Pancreas (tissue), 10 donors: ENCODE measurements at regions not wholly inside any gene's neighbourhood (a gene's known extent, or its start where the extent isn't known, plus 50 kb on each side); places are given as distances from the start of the nearest gene placed in this dataset.
A peak's percentile ranks its signal among the peaks of the same experiment; 100 is the strongest.

ENCODE experiments used
- ATAC-seq, 4 donors: fragments of 200-7000 bp; cut with Tn5 transposase; one replicate each; pipeline versions ENCODE4 v1.8.0 to v1.9.1; 2020; ENCODE audit warnings: mild to moderate bottlenecking in 4 of 4, moderate library complexity in 4 of 4
- DNase-seq, 6 donors: peaks; one replicate each; pipeline ENCODE4 v3.0.0-alpha.2; 2020
- FAIRE-seq: peaks from 2 replicates; lab custom pipeline; 2012; peaks lifted over from hg19 to GRCh38; lab: Jason Lieb, UNC
- H3K27ac ChIP-seq, 4 donors: fragments of 200-600 bp; sonication (generic); 1 replicate in 3 of 4; 2 replicates in 1 of 4; pipeline versions ENCODE4 v1.5.0 to v1.8.0; 2020
- H3K27me3 ChIP-seq, 4 donors: fragments of 200-600 bp; one replicate each; pipeline ENCODE4 v1.8.0; 2021
- H3K36me3 ChIP-seq, 3 donors: fragments of 200-600 bp; sonication (generic) in 1 of 3; one replicate each; pipeline versions ENCODE4 v1.5.0 to v1.8.0; 2020 to 2021
- H3K4me1 ChIP-seq, 3 donors: fragments of 200-600 bp; one replicate each; pipeline ENCODE4 v1.8.0; 2021
- H3K4me3 ChIP-seq, 4 donors: fragments of 200-600 bp; sonication (generic) in 2 of 4; one replicate each; pipeline versions ENCODE4 v1.5.0 to v1.8.0; 2020 to 2021
- H3K9me3 ChIP-seq, 4 donors: fragments of 200-600 bp; one replicate each; pipeline ENCODE4 v1.8.0; 2021
- WGBS, 2 donors: extraction: QIAGEN DNeasy Blood & Tissue Kit; methylation state at CpG; one replicate each; pipeline ENCODE4 v1.1.7; 2013; 5-methylcytosine and 5-hydroxymethylcytosine counted together
- intact Hi-C, 3 donors: fragments of 100-400 bp; cut with DNase I; formaldehyde crosslinking; loops; one replicate each; pipeline versions ENCODE4 v1.11.1 to v1.14.2; 2022
- TF ChIP-seq, protein P1 (sequence below), 4 donors: fragments of 200-600 bp; sonication (generic) in 3 of 4; IDR thresholded peaks; one replicate each; pipeline versions ENCODE4 v1.5.0 to v1.8.0; 2021; ENCODE audit warnings: antibody characterized with exemption in 4 of 4
- donor health status: healthy with polysubstance abuse.
- donor health status: DM: no; HTN: no; CAD: no; lungs with moderate emphysema.
- donor health status: DM: no; HTN: no; CAD: no.
- donor health status: control.
- donor health status: control.
- donor health status: Bipolar disorder and iron deficiency.
- donor health status: DM: yes; HTN: yes; CAD: no.
- donor health status: DM: no; HTN: no; CAD: no.
- donor health status: DM: no; HTN: no; CAD: no.
- donor health status: DM: yes; HTN: yes; CAD: no.

DNA sequence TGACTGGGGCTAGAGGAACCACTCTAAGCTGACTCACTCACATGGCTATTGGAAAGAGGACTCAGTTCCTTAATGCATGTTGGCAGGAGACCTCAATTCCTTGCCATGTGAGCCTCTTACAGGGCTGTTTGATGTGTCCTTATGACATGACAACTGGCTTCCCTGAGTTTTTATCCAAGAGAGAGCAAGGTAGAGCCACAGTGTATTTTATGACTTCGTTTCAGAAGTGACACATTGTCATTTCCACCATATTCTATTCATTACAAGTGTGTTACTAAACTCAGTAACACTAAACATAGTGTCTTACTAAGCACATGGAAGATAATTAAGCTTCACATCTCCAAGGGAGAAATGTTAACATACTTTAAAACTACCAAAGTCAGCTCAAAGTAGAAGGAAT, 98.2 kb downstream of the ZNF777 start:
- Histone ChIP-seq H3K4me3 (no peak overlapping the region), H3K9me3 (no peaks in the 10 kb centered on the region), H3K27me3 (no peaks in the 10 kb centered on the region), H3K36me3 (no peaks in the 10 kb centered on the region), H3K4me1 (no peaks in the 10 kb centered on the region), H3K27ac (no peak overlapping the region)
- no peak for ATAC-seq
- no peak for DNase-seq
- FAIRE-seq, result no peak
- TF ChIP-seq, protein P1, sequence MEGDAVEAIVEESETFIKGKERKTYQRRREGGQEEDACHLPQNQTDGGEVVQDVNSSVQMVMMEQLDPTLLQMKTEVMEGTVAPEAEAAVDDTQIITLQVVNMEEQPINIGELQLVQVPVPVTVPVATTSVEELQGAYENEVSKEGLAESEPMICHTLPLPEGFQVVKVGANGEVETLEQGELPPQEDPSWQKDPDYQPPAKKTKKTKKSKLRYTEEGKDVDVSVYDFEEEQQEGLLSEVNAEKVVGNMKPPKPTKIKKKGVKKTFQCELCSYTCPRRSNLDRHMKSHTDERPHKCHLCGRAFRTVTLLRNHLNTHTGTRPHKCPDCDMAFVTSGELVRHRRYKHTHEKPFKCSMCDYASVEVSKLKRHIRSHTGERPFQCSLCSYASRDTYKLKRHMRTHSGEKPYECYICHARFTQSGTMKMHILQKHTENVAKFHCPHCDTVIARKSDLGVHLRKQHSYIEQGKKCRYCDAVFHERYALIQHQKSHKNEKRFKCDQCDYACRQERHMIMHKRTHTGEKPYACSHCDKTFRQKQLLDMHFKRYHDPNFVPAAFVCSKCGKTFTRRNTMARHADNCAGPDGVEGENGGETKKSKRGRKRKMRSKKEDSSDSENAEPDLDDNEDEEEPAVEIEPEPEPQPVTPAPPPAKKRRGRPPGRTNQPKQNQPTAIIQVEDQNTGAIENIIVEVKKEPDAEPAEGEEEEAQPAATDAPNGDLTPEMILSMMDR (IDR thresholded peaks at IDR 0.05), result no peak
- intact Hi-C loops, result no loop called here
- 12 to 13% methylated on average over 1 of the region's 1 CpG for WGBS, 2 donors

DNA sequence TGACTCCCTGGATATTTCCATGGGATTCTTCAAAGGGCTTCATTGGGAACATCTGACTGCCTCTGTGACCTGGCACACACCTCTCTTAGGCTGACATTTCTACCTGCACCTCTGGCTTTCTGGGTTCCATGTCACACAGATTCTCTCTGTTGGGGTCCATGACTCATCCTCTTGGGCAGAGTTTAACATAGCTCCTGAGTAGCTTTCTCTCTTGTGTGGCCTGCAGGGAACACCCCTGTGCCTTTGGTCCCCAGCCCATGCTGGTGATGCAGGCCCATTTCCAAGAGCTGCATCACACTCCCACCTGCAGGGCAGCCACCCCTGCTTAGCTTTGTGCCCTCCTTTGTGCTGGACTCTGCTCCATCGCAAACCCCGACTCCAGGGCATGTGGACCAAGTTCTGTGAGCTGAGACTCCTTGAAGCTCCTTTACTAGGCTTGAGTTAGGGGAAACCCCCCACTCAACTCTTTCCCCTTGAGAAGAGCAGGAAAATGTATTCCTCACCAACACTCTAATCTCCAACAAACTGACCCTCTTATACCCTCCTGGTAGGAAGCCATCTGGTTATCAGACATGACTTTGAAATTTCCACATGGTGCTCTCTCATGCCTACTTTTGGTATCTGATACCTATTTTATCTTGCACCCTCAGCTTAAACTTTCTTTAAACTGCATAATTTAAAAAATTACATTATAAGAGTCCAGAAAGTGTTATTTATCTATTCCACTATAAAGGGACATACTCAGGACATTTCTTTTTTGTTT, 93.3 kb downstream of the ZNF777 start:
- H3K27me3 ChIP-seq, result no peaks in the 10 kb centered on the region
- no peaks in the 10 kb centered on the region for H3K9me3 ChIP-seq
- 87 to 92% methylated on average over 2 of the region's 2 CpGs for WGBS, 2 donors
- ATAC-seq (no peak), FAIRE-seq (no peak), DNase-seq (no peak)
- H3K27ac ChIP-seq, result no peak overlapping the region
- TF ChIP-seq, protein P1 (IDR thresholded peaks at IDR 0.05), result no peak
- H3K4me1 ChIP-seq, result no peaks in the 10 kb centered on the region
- H3K36me3 ChIP-seq, result no peaks in the 10 kb centered on the region
- intact Hi-C loops, result no loop called here
- no peak overlapping the region for H3K4me3 ChIP-seq

- no peak for DNase-seq
- intact Hi-C loops, result no loop called here
- TF ChIP-seq, protein P1 (IDR thresholded peaks at IDR 0.05), result no peak
- H3K4me1 ChIP-seq, result no peaks in the 10 kb centered on the region
- no peak for FAIRE-seq
- H3K4me3 ChIP-seq, result no peak overlapping the region
- H3K27me3 ChIP-seq, result no peaks in the 10 kb centered on the region
- H3K9me3 ChIP-seq, result no peaks in the 10 kb centered on the region
- no peaks in the 10 kb centered on the region for H3K36me3 ChIP-seq
- peak in 1 of 4 donors; percentile 41 for ATAC-seq
- no peak overlapping the region for H3K27ac ChIP-seq
Observed at GRCh38 chr7:149369497-149369896, 91.4 kb downstream of the ZNF777 start.

DNA sequence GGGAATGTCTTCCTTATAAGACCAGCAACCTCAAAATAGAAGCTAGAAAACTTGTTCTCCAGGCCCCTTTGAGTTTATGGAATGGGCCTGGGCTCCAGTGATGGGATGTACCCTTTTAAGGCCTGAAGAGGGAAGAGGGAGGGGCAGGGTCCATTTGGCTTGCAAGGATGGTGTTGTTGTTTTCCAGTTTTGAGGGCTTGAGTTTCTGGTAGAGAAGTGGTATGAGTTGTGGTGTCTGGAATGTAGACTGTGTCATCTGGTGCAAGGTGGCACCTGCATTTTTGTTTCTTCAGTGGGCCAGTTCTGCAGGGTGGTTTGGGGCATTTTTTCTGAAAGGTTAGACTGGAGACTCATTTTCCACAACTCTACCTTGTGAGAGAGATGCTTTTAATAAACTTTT, 90.1 kb downstream of the ZNF777 start:
- FAIRE-seq (no peak), ATAC-seq (no peak), DNase-seq (no peak)
- Histone ChIP-seq H3K36me3 (no peaks in the 10 kb centered on the region), H3K9me3 (no peaks in the 10 kb centered on the region), H3K4me1 (no peaks in the 10 kb centered on the region), H3K27ac (no peak overlapping the region), H3K4me3 (no peak overlapping the region), H3K27me3 (no peaks in the 10 kb centered on the region)
- TF ChIP-seq, protein P1 (IDR thresholded peaks at IDR 0.05), result no peak
- intact Hi-C loops, result no loop called here

DNA sequence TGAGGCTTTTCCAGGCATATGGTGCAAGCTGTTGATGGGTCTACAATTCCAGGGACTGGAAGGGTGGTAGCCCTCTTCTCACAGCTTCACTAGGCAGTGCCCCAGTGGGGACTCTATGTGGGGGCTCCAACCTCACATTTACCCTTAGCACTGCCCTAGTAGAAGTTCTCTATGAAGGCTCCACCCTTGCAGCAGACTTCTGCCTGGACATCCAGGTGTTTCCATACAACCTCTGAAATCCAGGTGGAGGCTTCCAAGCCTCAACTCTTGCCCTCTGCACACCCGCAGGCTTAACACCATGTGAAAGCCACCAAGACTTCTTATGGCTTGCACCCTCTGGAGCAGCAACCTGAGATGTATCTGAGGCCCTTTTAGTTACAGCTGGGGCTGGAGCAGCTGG, 87.8 kb downstream of the ZNF777 start:
- no peaks in the 10 kb centered on the region for H3K36me3 ChIP-seq
- DNase-seq (no peak), FAIRE-seq (no peak), ATAC-seq (no peak)
- WGBS, 2 donors, result 62 to 75% methylated on average over 1 of the region's 1 CpG
- intact Hi-C loops, result no loop called here
- H3K27me3 ChIP-seq, result no peaks in the 10 kb centered on the region
- no peaks in the 10 kb centered on the region for H3K4me1 ChIP-seq
- H3K9me3 ChIP-seq, result no peaks in the 10 kb centered on the region
- TF ChIP-seq, protein P1 (IDR thresholded peaks at IDR 0.05), result no peak
- no peak overlapping the region for H3K27ac ChIP-seq
- H3K4me3 ChIP-seq, result no peak overlapping the region
